ENCODE measurements at regions not wholly inside any gene's neighbourhood (a gene's known extent, or its start where the extent isn't known, plus 50 kb on each side); places are given as distances from the start of the nearest gene placed in this dataset.

- no peak for TF ChIP-seq MAX (IDR thresholded peaks at IDR 0.05; ENCODE audit: low read depth, low read length)
- no peak for TF ChIP-seq CTCF (IDR thresholded peaks at IDR 0.05; ENCODE audit: low read depth, low read length)
- TF ChIP-seq MYC (IDR thresholded peaks at IDR 0.05; ENCODE audit: low read depth, low read length), result no peak
- TF ChIP-seq POLR2A (IDR thresholded peaks at IDR 0.05; ENCODE audit: extremely low read depth, insufficient read length), result no peak
- DNase-seq (ENCODE audit: low read depth), result no peak
These were observed 131.5 kb downstream of the ATPSCKMT start for GRCh38 chr5:10118150-10118549.

GRCh38 chr5:10116594-10116993 is 133.1 kb downstream of the ATPSCKMT start:
- DNase-seq (ENCODE audit: low read depth), result no peak
- TF ChIP-seq CTCF (IDR thresholded peaks at IDR 0.05; ENCODE audit: low read depth, low read length), result no peak
- no peak for TF ChIP-seq POLR2A (IDR thresholded peaks at IDR 0.05; ENCODE audit: extremely low read depth, insufficient read length)
- no peak for TF ChIP-seq MAX (IDR thresholded peaks at IDR 0.05; ENCODE audit: low read depth, low read length)
- no peak for TF ChIP-seq MYC (IDR thresholded peaks at IDR 0.05; ENCODE audit: low read depth, low read length)
- H3K4me3 ChIP-seq (ENCODE audit: low read depth, low read length), result no peak overlapping the region

More at GRCh38 chr5:10118150-10118549, 131.5 kb downstream of the ATPSCKMT start:
- no peak overlapping the region for H3K4me3 ChIP-seq (ENCODE audit: low read depth, low read length)

GRCh38 chr5:10115669-10116068 is 134.0 kb downstream of the ATPSCKMT start:
- TF ChIP-seq POLR2A (IDR thresholded peaks at IDR 0.05; ENCODE audit: extremely low read depth, insufficient read length), result no peak
- no peak for TF ChIP-seq CTCF (IDR thresholded peaks at IDR 0.05; ENCODE audit: low read depth, low read length)
- TF ChIP-seq MAX (IDR thresholded peaks at IDR 0.05; ENCODE audit: low read depth, low read length), result no peak
- no peak for TF ChIP-seq MYC (IDR thresholded peaks at IDR 0.05; ENCODE audit: low read depth, low read length)
- no peak overlapping the region for H3K4me3 ChIP-seq (ENCODE audit: low read depth, low read length)
- DNase-seq (ENCODE audit: low read depth), result no peak

- peak; percentile 58 for DNase-seq (ENCODE audit: low read depth)
- H3K4me3 ChIP-seq (ENCODE audit: low read depth, low read length), result no peak overlapping the region
These were observed 138.1 kb downstream of the ATPSCKMT start for GRCh38 chr5:10111571-10111970.

GRCh38 chr5:10110228-10110627 is 139.5 kb downstream of the ATPSCKMT start:
- TF ChIP-seq CTCF (IDR thresholded peaks at IDR 0.05; ENCODE audit: low read depth, low read length), result no peak
- no peak for TF ChIP-seq MYC (IDR thresholded peaks at IDR 0.05; ENCODE audit: low read depth, low read length)
- TF ChIP-seq MAX (IDR thresholded peaks at IDR 0.05; ENCODE audit: low read depth, low read length), result no peak
- no peak for TF ChIP-seq POLR2A (IDR thresholded peaks at IDR 0.05; ENCODE audit: extremely low read depth, insufficient read length)
- H3K4me3 ChIP-seq (ENCODE audit: low read depth, low read length), result no peak overlapping the region
- no peak for DNase-seq (ENCODE audit: low read depth)

More at GRCh38 chr5:10111571-10111970, 138.1 kb downstream of the ATPSCKMT start:
- peak; percentile 75 for TF ChIP-seq CTCF (IDR thresholded peaks at IDR 0.05; ENCODE audit: low read depth, low read length)
- TF ChIP-seq MAX (IDR thresholded peaks at IDR 0.05; ENCODE audit: low read depth, low read length), result peak; percentile 85
- no peak for TF ChIP-seq POLR2A (IDR thresholded peaks at IDR 0.05; ENCODE audit: extremely low read depth, insufficient read length)
- TF ChIP-seq MYC (IDR thresholded peaks at IDR 0.05; ENCODE audit: low read depth, low read length), result peak; percentile 43; the same call in 1 of the 2 replicates

All from NB4 (cell line).